ENCODE measurements at regions not wholly inside any gene's neighbourhood (a gene's known extent, or its start where the extent isn't known, plus 50 kb on each side); places are given as distances from the start of the nearest gene placed in this dataset.

- no peak overlapping the region for H3K4ac ChIP-seq (ENCODE audit: low read depth in 1 of 2, low read length in 2 of 2)
- H3K18ac ChIP-seq (ENCODE audit: low read depth in 1 of 2, low read length in 2 of 2) = no peak overlapping the region
- no peak overlapping the region for H2BK15ac ChIP-seq (ENCODE audit: low read depth, poor library complexity, severe bottlenecking)
- no peak for DNase-seq
- no peak overlapping the region for H3K9ac ChIP-seq (ENCODE audit: low read length)
- H3K9me3 ChIP-seq (ENCODE audit: control insufficient read depth, low read length) = no peaks in the 10 kb centered on the region
- H4K8ac ChIP-seq (ENCODE audit: low read length) = no peak overlapping the region
- no peak overlapping the region for H2BK120ac ChIP-seq (ENCODE audit: low read depth, low read length)
- H3K27ac ChIP-seq (ENCODE audit: low read length, poor library complexity, severe bottlenecking) = no peak overlapping the region
- H3K4me1 ChIP-seq (ENCODE audit: control insufficient read depth, insufficient read depth, low read depth, low read length) = no peaks in the 10 kb centered on the region
- H3K27me3 ChIP-seq (ENCODE audit: control insufficient read depth in 1 of 2, insufficient read depth in 1 of 2, low read length in 2 of 2) = peaks cover 0 to 8% of the 10 kb centered on the region in 2 experiments
- WGBS = 100% methylated on average over 3 of the region's 6 CpGs
- H2AFZ ChIP-seq (ENCODE audit: low read depth, low read length) = no peak overlapping the region
- H2BK5ac ChIP-seq (ENCODE audit: low read depth, low read length, poor library complexity, severe bottlenecking) = no peak overlapping the region
- no peak overlapping the region for H3K4me3 ChIP-seq (ENCODE audit: insufficient read depth in 1 of 2, low read depth in 1 of 2, low read length in 2 of 2)
- H2BK12ac ChIP-seq (ENCODE audit: low read length in 2 of 2) = no peak overlapping the region
- H3K23ac ChIP-seq (ENCODE audit: low read length in 2 of 2) = no peak overlapping the region
- no peak overlapping the region for H2AK5ac ChIP-seq (ENCODE audit: low read length, severe bottlenecking)
- H3K14ac ChIP-seq (ENCODE audit: low read length in 2 of 2) = no peak overlapping the region
- H3K36me3 ChIP-seq (ENCODE audit: control insufficient read depth in 1 of 2, insufficient read depth in 2 of 2, low read depth in 1 of 2, low read length in 2 of 2) = no peaks in the 10 kb centered on the region
- H4K91ac ChIP-seq (ENCODE audit: low read length) = no peak overlapping the region
- H3K4me2 ChIP-seq (ENCODE audit: low read length, poor library complexity, severe bottlenecking) = no peak overlapping the region
- H3K79me1 ChIP-seq (replicated peaks; ENCODE audit: low read length, poor library complexity, severe bottlenecking) = no peaks in the 10 kb centered on the region
These were observed 86.0 kb downstream of the RASSF10 start for GRCh38 chr11:13094930-13095687.

- no peak overlapping the region for H3K9ac ChIP-seq (ENCODE audit: low read length)
- no peak overlapping the region for H3K4me2 ChIP-seq (ENCODE audit: low read length, poor library complexity, severe bottlenecking)
- H3K36me3 ChIP-seq (ENCODE audit: control insufficient read depth in 1 of 2, insufficient read depth in 2 of 2, low read depth in 1 of 2, low read length in 2 of 2) = no peaks in the 10 kb centered on the region
- no peak overlapping the region for H2BK12ac ChIP-seq (ENCODE audit: low read length in 2 of 2)
- no peak overlapping the region for H3K4ac ChIP-seq (ENCODE audit: low read depth in 1 of 2, low read length in 2 of 2)
- H3K14ac ChIP-seq (ENCODE audit: low read length in 2 of 2) = no peak overlapping the region
- no peak overlapping the region for H2AK5ac ChIP-seq (ENCODE audit: low read length, severe bottlenecking)
- WGBS = 88% methylated on average over 3 of the region's 3 CpGs
- H2BK15ac ChIP-seq (ENCODE audit: low read depth, poor library complexity, severe bottlenecking) = no peak overlapping the region
- H3K4me3 ChIP-seq (ENCODE audit: insufficient read depth in 1 of 2, low read depth in 1 of 2, low read length in 2 of 2) = no peak overlapping the region
- H2BK120ac ChIP-seq (ENCODE audit: low read depth, low read length) = no peak overlapping the region
- H3K18ac ChIP-seq (ENCODE audit: low read depth in 1 of 2, low read length in 2 of 2) = no peak overlapping the region
- no peak overlapping the region for H2AFZ ChIP-seq (ENCODE audit: low read depth, low read length)
- H3K79me1 ChIP-seq (replicated peaks; ENCODE audit: low read length, poor library complexity, severe bottlenecking) = no peaks in the 10 kb centered on the region
- DNase-seq = no peak
- peaks cover 0 to 16% of the 10 kb centered on the region in 2 experiments for H3K27me3 ChIP-seq (ENCODE audit: control insufficient read depth in 1 of 2, insufficient read depth in 1 of 2, low read length in 2 of 2)
- no peaks in the 10 kb centered on the region for H3K9me3 ChIP-seq (ENCODE audit: control insufficient read depth, low read length)
- no peak overlapping the region for H2BK5ac ChIP-seq (ENCODE audit: low read depth, low read length, poor library complexity, severe bottlenecking)
- H4K91ac ChIP-seq (ENCODE audit: low read length) = no peak overlapping the region
- no peak overlapping the region for H3K27ac ChIP-seq (ENCODE audit: low read length, poor library complexity, severe bottlenecking)
- H3K23ac ChIP-seq (ENCODE audit: low read length in 2 of 2) = no peak overlapping the region
- H4K8ac ChIP-seq (ENCODE audit: low read length) = no peak overlapping the region
- no peaks in the 10 kb centered on the region for H3K4me1 ChIP-seq (ENCODE audit: control insufficient read depth, insufficient read depth, low read depth, low read length)
These were observed 88.9 kb downstream of the RASSF10 start for GRCh38 chr11:13098063-13098462.

GRCh38 chr11:13098616-13099289 lies 89.6 kb downstream of the RASSF10 start:
- Histone ChIP-seq H3K9ac (ENCODE audit: low read length) (no peak overlapping the region), H4K91ac (ENCODE audit: low read length) (no peak overlapping the region), H3K36me3 (ENCODE audit: control insufficient read depth in 1 of 2, insufficient read depth in 2 of 2, low read depth in 1 of 2, low read length in 2 of 2) (no peaks in the 10 kb centered on the region), H2BK15ac (ENCODE audit: low read depth, poor library complexity, severe bottlenecking) (no peak overlapping the region), H3K4me3 (ENCODE audit: insufficient read depth in 1 of 2, low read depth in 1 of 2, low read length in 2 of 2) (no peak overlapping the region), H3K4me1 (ENCODE audit: control insufficient read depth, insufficient read depth, low read depth, low read length) (no peaks in the 10 kb centered on the region), H4K8ac (ENCODE audit: low read length) (no peak overlapping the region), H2BK120ac (ENCODE audit: low read depth, low read length) (no peak overlapping the region), H3K4ac (ENCODE audit: low read depth in 1 of 2, low read length in 2 of 2) (no peak overlapping the region), H3K4me2 (ENCODE audit: low read length, poor library complexity, severe bottlenecking) (no peak overlapping the region), H2BK5ac (ENCODE audit: low read depth, low read length, poor library complexity, severe bottlenecking) (no peak overlapping the region), H3K27me3 (ENCODE audit: control insufficient read depth in 1 of 2, insufficient read depth in 1 of 2, low read length in 2 of 2) (peaks cover 0 to 23% of the 10 kb centered on the region in 2 experiments), H3K14ac (ENCODE audit: low read length in 2 of 2) (peak overlapping the region in 1 of 2 experiments; percentile 65), H3K27ac (ENCODE audit: low read length, poor library complexity, severe bottlenecking) (no peak overlapping the region), H2AFZ (ENCODE audit: low read depth, low read length) (no peak overlapping the region), H3K18ac (ENCODE audit: low read depth in 1 of 2, low read length in 2 of 2) (no peak overlapping the region), H2AK5ac (ENCODE audit: low read length, severe bottlenecking) (peak overlapping the region; percentile 21), H3K23ac (ENCODE audit: low read length in 2 of 2) (no peak overlapping the region), H3K9me3 (ENCODE audit: control insufficient read depth, low read length) (no peaks in the 10 kb centered on the region), H2BK12ac (ENCODE audit: low read length in 2 of 2) (no peak overlapping the region), H3K79me1 (replicated peaks; ENCODE audit: low read length, poor library complexity, severe bottlenecking) (no peaks in the 10 kb centered on the region)
- no peak for DNase-seq
- WGBS = 93% methylated on average over 2 of the region's 3 CpGs

GRCh38 chr11:13101644-13102512 lies 92.8 kb downstream of the RASSF10 start:
- Histone ChIP-seq H3K23ac (ENCODE audit: low read length in 2 of 2) (no peak overlapping the region), H3K14ac (ENCODE audit: low read length in 2 of 2) (no peak overlapping the region), H2AK5ac (ENCODE audit: low read length, severe bottlenecking) (peak overlapping the region; percentile 39), H3K4me3 (ENCODE audit: insufficient read depth in 1 of 2, low read depth in 1 of 2, low read length in 2 of 2) (no peak overlapping the region), H2BK15ac (ENCODE audit: low read depth, poor library complexity, severe bottlenecking) (no peak overlapping the region), H3K4me1 (ENCODE audit: control insufficient read depth, insufficient read depth, low read depth, low read length) (no peaks in the 10 kb centered on the region), H3K27ac (ENCODE audit: low read length, poor library complexity, severe bottlenecking) (no peak overlapping the region), H2BK12ac (ENCODE audit: low read length in 2 of 2) (no peak overlapping the region), H2AFZ (ENCODE audit: low read depth, low read length) (no peak overlapping the region), H3K9ac (ENCODE audit: low read length) (no peak overlapping the region), H4K91ac (ENCODE audit: low read length) (no peak overlapping the region), H4K8ac (ENCODE audit: low read length) (no peak overlapping the region), H3K18ac (ENCODE audit: low read depth in 1 of 2, low read length in 2 of 2) (no peak overlapping the region), H2BK5ac (ENCODE audit: low read depth, low read length, poor library complexity, severe bottlenecking) (no peak overlapping the region), H3K4ac (ENCODE audit: low read depth in 1 of 2, low read length in 2 of 2) (no peak overlapping the region), H2BK120ac (ENCODE audit: low read depth, low read length) (no peak overlapping the region), H3K27me3 (ENCODE audit: control insufficient read depth in 1 of 2, insufficient read depth in 1 of 2, low read length in 2 of 2) (peaks cover 0 to 48% of the 10 kb centered on the region in 2 experiments), H3K9me3 (ENCODE audit: control insufficient read depth, low read length) (no peaks in the 10 kb centered on the region), H3K36me3 (ENCODE audit: control insufficient read depth in 1 of 2, insufficient read depth in 2 of 2, low read depth in 1 of 2, low read length in 2 of 2) (no peaks in the 10 kb centered on the region), H3K79me1 (replicated peaks; ENCODE audit: low read length, poor library complexity, severe bottlenecking) (no peaks in the 10 kb centered on the region), H3K4me2 (ENCODE audit: low read length, poor library complexity, severe bottlenecking) (no peak overlapping the region)
- DNase-seq = no peak
- 91% methylated on average over 5 of the region's 5 CpGs for WGBS
